HG02884 (cell line): ENCODE measurements at regions not wholly inside any gene's neighbourhood (a gene's known extent, or its start where the extent isn't known, plus 50 kb on each side); places are given as distances from the start of the nearest gene placed in this dataset.

ENCODE experiments used
- ATAC-seq: cut with Tn5 transposase; IDR thresholded peaks from one replicate; pipeline ENCODE4 v1.9.1; 2021; ENCODE audit warnings: mild to moderate bottlenecking, moderate library complexity; ENCODE audit not compliant: unreplicated experiment

DNA sequence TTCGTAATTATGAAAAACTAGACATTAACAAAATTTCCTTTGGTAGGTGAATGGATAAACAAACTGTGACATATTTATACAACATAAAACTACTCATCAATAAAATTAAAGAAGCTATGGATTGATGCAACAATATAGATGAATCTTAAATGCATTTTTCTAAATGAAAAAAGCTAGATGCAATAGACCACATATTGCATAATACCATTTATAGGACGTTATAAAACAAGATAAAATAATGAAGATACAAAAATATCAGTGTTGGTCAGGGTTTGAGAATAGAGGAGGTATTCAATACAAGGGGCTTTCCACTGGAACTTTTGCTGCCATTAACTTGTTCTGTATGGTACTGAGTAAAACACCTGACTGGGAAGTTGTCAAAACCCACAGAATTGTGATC lies 314.4 kb downstream of the GRB14 start:
- ATAC-seq, result no peak

GRCh38 chr2:164302786-164303185 lies 318.5 kb downstream of the GRB14 start:
- no peak for ATAC-seq

- ATAC-seq, result no peak
These were observed 333.0 kb downstream of the GRB14 start for GRCh38 chr2:164288235-164288634.

GRCh38 chr2:164287056-164287455 lies 334.2 kb downstream of the GRB14 start:
- ATAC-seq, result no peak

DNA sequence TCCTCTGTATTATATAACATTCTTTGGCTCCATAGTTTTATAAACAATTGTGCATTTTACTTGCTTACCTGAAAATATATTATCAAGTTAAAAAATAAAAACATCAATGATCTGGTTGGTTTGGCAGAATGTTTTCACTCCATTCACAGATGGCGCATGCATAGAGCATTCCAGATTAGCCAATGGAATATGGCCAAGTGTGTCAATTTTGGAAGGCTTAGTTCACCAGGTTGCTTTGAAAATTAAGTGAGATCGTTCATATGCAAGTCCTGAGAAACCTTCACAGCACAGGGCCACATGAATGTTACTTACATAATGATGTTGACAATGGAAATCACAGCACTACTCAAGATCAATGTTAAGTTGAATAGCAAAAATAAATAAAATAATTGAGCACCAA lies 335.7 kb downstream of the GRB14 start:
- no peak for ATAC-seq

- no peak for ATAC-seq
These were observed 339.4 kb downstream of the GRB14 start for GRCh38 chr2:164281896-164282295.

DNA sequence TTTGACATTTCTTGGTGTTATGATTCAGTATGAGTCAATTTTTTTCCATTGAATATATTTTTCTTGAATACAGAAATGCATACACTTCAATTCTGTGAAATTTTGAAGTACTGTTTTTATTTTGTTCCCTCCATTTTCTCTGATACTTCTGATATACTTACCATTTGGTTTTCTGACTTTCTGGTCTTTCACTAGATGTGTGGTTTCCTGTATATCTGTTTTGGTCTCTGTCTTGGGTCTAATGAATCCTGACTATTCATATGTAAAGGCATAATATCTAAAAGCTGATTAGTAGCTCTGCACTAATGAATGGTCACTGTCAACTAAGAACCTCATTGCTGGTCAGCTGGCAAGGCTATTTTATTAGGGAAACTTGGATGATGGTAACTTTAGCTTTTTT lies 345.6 kb downstream of the GRB14 start:
- no peak for ATAC-seq

DNA sequence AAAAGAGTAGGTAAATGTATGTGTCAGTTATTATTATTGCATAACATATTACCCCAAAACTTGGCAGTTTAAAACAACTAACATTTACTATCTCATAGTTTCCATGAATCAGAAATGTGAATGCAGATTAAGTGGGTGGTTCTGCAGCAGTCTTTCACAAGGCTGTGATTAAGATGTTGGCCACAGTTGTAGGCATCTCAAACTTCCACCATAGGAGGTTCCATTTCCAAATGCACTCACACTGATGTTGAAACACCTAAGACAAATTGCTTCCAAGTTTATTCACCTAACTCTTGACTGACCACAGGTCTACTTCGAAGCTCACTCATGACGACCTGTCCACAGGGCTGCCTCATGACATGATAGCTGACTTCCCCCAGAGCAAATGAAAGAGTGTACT lies 360.8 kb downstream of the GRB14 start:
- ATAC-seq, result no peak

- ATAC-seq, result no peak
These were observed 363.5 kb downstream of the GRB14 start for GRCh38 chr2:164257742-164258141.

GRCh38 chr2:164252568-164253287 lies 368.6 kb downstream of the GRB14 start:
- ATAC-seq, result peak; percentile 71

DNA sequence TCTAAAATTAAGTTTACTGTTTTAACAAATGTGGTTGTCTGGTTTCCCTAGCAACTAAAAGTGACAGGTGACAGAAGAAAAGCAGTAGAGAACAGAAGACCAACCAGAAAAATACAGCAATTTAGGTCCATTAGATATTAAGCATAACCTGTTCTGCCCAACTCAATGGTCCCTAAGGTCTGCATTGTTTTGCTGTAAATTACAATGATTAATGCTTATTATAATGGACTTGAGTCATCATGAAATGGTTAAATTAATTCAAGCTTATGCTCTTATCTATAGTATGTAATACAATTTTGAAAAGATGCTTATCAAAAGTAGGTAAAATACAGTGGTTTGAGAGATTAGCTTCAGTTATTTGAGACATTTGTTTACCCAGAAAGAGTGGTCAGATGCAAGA lies 378.0 kb downstream of the GRB14 start:
- ATAC-seq, result no peak

- no peak for ATAC-seq
These were observed 378.9 kb downstream of the GRB14 start for GRCh38 chr2:164242409-164242808.

DNA sequence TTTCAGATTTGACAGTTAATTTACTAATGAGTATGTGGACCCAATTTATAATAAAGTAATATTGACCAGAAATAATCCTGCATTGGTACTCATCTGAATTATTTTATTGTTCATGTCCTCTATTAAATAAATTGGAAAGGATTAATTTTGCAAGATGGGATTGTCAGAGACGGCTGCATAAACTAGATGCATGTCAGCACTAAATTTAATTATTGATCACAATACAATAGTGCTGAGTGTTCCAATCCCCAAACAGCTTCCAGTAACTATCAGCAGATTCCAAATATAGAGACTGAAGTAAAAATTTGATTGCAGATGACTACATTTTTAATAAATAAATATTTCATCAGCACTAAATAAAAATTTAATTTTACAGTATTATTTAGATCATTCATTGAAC lies 387.2 kb downstream of the GRB14 start:
- no peak for ATAC-seq

DNA sequence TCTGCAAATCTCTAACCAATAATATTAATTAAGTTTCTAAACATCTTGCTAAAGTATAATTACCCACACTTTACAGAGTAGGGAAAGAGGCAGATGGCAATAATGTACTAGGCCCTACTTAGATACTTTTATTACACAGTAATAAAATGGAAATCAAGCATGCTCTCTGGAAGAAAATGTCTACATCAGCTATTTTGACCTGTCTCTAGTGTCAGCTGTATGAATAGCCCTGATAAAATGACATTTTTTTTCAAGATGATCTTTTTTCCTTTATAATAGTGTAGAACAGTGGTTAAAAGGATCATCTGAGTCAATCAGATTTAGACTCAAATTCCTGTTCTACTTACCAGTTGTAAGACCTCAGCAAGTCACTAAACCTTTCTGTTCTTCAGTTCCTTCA lies 397.3 kb downstream of the GRB14 start:
- no peak for ATAC-seq

DNA sequence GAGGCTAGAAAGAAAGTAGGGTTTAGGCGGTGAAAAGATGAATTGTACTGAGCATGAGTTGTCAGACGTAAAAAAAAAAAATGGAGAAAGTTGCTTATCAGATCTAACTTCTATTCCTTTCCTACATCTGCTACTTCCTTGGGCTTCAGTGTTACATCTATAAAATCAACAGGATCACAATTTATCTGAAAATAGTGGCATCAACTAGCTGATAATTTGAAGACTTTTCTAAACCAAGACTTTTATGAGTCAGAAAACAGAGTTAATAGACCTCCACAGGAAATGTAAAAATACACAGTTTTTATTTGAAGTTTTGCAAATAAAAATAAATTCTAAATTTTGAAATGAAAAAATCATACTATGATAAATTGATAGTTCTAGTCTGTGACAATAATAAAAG lies 399.8 kb downstream of the GRB14 start:
- ATAC-seq, result no peak

- ATAC-seq, result no peak
These were observed 401.0 kb downstream of the GRB14 start for GRCh38 chr2:164220265-164220664.

- ATAC-seq, result no peak
These were observed 407.4 kb downstream of the GRB14 start for GRCh38 chr2:164213916-164214315.

- ATAC-seq, result no peak
These were observed 415.9 kb downstream of the GRB14 start for GRCh38 chr2:164205347-164205746.

DNA sequence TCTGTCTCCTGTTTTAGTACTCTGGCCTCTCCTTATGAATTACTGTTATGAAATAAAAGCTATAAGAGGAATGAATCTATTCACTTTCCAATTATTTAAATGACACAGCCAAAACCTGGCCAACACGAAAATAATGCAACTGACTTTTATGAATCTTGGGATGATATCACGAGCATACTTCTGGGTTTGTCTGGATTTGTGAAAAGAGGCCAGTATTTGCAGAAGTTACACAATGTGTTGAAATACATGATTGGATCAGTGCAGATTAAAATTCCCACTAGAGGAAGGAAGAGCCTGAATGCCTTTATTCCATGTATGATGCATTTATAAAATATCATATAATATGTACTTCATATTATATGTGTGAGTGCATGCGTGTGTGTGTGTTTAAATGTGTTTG lies 418.2 kb downstream of the GRB14 start:
- ATAC-seq, result no peak

- no peak for ATAC-seq
These were observed 423.0 kb downstream of the GRB14 start for GRCh38 chr2:164198256-164198655.

- no peak for ATAC-seq
These were observed 430.6 kb downstream of the GRB14 start for GRCh38 chr2:164190700-164191099.

GRCh38 chr2:164189851-164190250 lies 431.4 kb downstream of the GRB14 start:
- ATAC-seq, result no peak

DNA sequence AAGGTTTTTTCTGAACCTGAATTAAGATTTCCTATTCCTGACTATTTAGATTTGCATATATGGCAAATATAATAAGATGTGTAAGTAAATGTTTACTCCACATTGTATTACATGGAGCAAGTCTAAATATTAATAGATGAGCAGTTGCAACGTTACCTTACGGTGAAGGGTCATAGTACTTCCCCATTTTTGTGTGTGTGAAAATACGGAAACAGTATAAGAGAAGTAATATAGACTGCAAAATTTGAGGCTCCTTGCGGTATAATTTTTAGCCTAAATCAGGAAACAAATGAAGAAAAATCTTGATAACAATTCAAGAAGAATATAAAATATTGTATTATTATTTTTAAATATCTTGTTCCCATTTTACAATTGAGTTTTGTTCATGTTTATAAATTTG lies 434.2 kb downstream of the GRB14 start:
- ATAC-seq, result no peak
